ENCODE measurements at regions not wholly inside any gene's neighbourhood (a gene's known extent, or its start where the extent isn't known, plus 50 kb on each side); places are given as distances from the start of the nearest gene placed in this dataset.

GRCh38 chr11:32026766-32027165, 64.1 kb upstream of the RCN1 start:
- Histone ChIP-seq H3K23ac (ENCODE audit: insufficient read length) (no peak overlapping the region), H3K23me2 (ENCODE audit: low read depth, low read length) (no peaks in the 10 kb centered on the region), H3K4me2 (ENCODE audit: insufficient read depth in 1 of 2, low read depth in 2 of 2, low read length in 2 of 2) (no peak overlapping the region), H3K9me3 (ENCODE audit: insufficient read depth in 2 of 2, low read depth in 1 of 2, low read length in 1 of 2) (no peaks in the 10 kb centered on the region), H3K18ac (ENCODE audit: extremely low read depth, low read length) (no peak overlapping the region), H4K91ac (replicated peaks; ENCODE audit: insufficient read length, low read length) (no peak overlapping the region), H2AK5ac (ENCODE audit: low read depth, low read length) (no peak overlapping the region), H2BK20ac (ENCODE audit: low read length) (no peak overlapping the region), H4K20me1 (replicated peaks in 1 of 2; ENCODE audit: control insufficient read depth in 1 of 2, insufficient read depth in 2 of 2, low read length in 2 of 2) (no peaks in the 10 kb centered on the region), H2BK15ac (ENCODE audit: low read length) (no peak overlapping the region), H3K79me2 (ENCODE audit: control insufficient read depth in 1 of 2, insufficient read depth in 2 of 2, low read length in 2 of 2) (no peaks in the 10 kb centered on the region), H2BK120ac (replicated peaks; ENCODE audit: low read depth, low read length) (no peak overlapping the region), H2BK5ac (ENCODE audit: low read depth, low read length) (no peak overlapping the region), H2AFZ (ENCODE audit: low read length) (no peak overlapping the region), H3K9ac (replicated peaks in 1 of 4; ENCODE audit: extremely low read depth in 1 of 4, low read depth in 3 of 4, low read length in 3 of 4) (no peak overlapping the region), H3K36me3 (ENCODE audit: control insufficient read depth in 2 of 4, insufficient read depth in 4 of 4, low read length in 3 of 4) (no peaks in the 10 kb centered on the region), H2BK12ac (ENCODE audit: low read depth, low read length) (no peak overlapping the region), H4K5ac (ENCODE audit: insufficient read length, low read depth, low read length) (no peak overlapping the region), H3K27me3 (replicated peaks in 1 of 4; ENCODE audit: control insufficient read depth in 3 of 4, extremely low read depth in 1 of 4, insufficient read depth in 3 of 4, low read length in 3 of 4) (no peaks in the 10 kb centered on the region), H3K56ac (replicated peaks; ENCODE audit: insufficient read length, low read depth, low read length) (no peak overlapping the region), H4K8ac (ENCODE audit: extremely low read depth, insufficient read depth, low read length) (no peak overlapping the region), H3K27ac (ENCODE audit: low read depth, low read length) (no peak overlapping the region), H3K14ac (ENCODE audit: insufficient read length) (no peak overlapping the region), H3K4me1 (replicated peaks in 1 of 4; ENCODE audit: control insufficient read depth in 3 of 4, insufficient read depth in 4 of 4, low read length in 3 of 4) (no peaks in the 10 kb centered on the region), H3K79me1 (ENCODE audit: low read depth, low read length) (no peaks in the 10 kb centered on the region), H3K4me3 (ENCODE audit: extremely low read depth in 1 of 4, insufficient read depth in 2 of 4, low read depth in 3 of 4, low read length in 4 of 4) (no peak overlapping the region), H3K4ac (replicated peaks; ENCODE audit: insufficient read length, low read depth, low read length) (no peak overlapping the region)
- ChIA-PET CTCF (ENCODE audit: partially characterized antibody) (interaction anchor here (0.9 to 1.9 kb wide), 6 partner anchors 8 to 155 kb away, joined by 3 to 8 read pairs (median 4); no protein-coding TSS in a partner anchor), POLR2A (ENCODE audit: partially characterized antibody) (no interaction called here)
- TF ChIP-seq BCL11A (IDR thresholded peaks at IDR 0.05; ENCODE audit: low read depth in 2 of 2, low read length in 2 of 2) (no peak), HDAC2 (IDR thresholded peaks at IDR 0.05; ENCODE audit: borderline replicate concordance in 1 of 2, low read depth in 2 of 2, low read length in 2 of 2) (no peak), MAFK (IDR thresholded peaks at IDR 0.05; ENCODE audit: low read depth, low read length) (no peak), TBP (IDR thresholded peaks at IDR 0.05; ENCODE audit: low read depth, low read length) (no peak), NANOG (IDR thresholded peaks at IDR 0.05; ENCODE audit: insufficient read depth, low read depth, low read length, poor library complexity, severe bottlenecking) (no peak), EP300 (IDR thresholded peaks at IDR 0.05; ENCODE audit: borderline replicate concordance in 1 of 2, low read depth in 2 of 2, low read length in 2 of 2) (no peak), POLR2A (IDR thresholded peaks at IDR 0.05; ENCODE audit: control extremely low read depth in 1 of 2, low read depth in 2 of 2, low read length in 2 of 2) (no peak), ATF3 (IDR thresholded peaks at IDR 0.05; ENCODE audit: insufficient read depth, low read depth, low read length) (no peak), CTCF (IDR thresholded peaks at IDR 0.05; ENCODE audit: control extremely low read depth in 1 of 3, insufficient read depth in 1 of 3, low read depth in 1 of 3, low read length in 3 of 3) (no peak)
- DNase-seq (ENCODE audit: low read depth in 1 of 2, low spot score in 2 of 2) = no peak
- no peak for FAIRE-seq
- 96% methylated on average over 2 of the region's 2 CpGs; no CpG with 5 or more reads in 1 of the 2 experiments for WGBS, 2 experiments (ENCODE audit: extremely low coverage in 1 of 2, insufficient coverage in 1 of 2, insufficient read length in 1 of 2, insufficient replicate concordance in 2 of 2, low coverage in 1 of 2, low lambda C conversion rate in 2 of 2, missing lambda C conversion rate in 1 of 2)

Data from H1 (cell line).